Stomach (tissue), 4 donors: ENCODE measurements at regions not wholly inside any gene's neighbourhood (a gene's known extent, or its start where the extent isn't known, plus 50 kb on each side); places are given as distances from the start of the nearest gene placed in this dataset.
"Not testable (repeated sequence)": the region's sequence is repeated elsewhere in the genome, so short reads cannot be mapped to it uniquely, and the experiment has no call there.

Experiments used
- CTCF ChIP-seq, 7 experiments: fragments of 450-650 bp in 4 of 7; fragments of 200-600 bp in 3 of 7; sonication (generic) in 3 of 7; IDR thresholded peaks; one replicate each; pipeline ENCODE4 v1.5.1; 2016 to 2019; ENCODE audit warnings: antibody characterized with exemption in 7 of 7, control low read depth in 2 of 7, mild to moderate bottlenecking in 1 of 7
- POLR2A ChIP-seq, 4 donors: fragments of 450-650 bp; IDR thresholded peaks; one replicate each; pipeline ENCODE4 v1.6.1; 2016; ENCODE audit warnings: antibody characterized with exemption in 4 of 4, control low read depth in 2 of 4, mild to moderate bottlenecking in 1 of 4, moderate library complexity in 1 of 4
- POLR2AphosphoS5 ChIP-seq, 3 donors: sonication (generic); formaldehyde crosslinking; IDR thresholded peaks; one replicate each; pipeline ENCODE4 v1.6.1; 2016; ENCODE audit warnings: antibody characterized with exemption in 3 of 3

GRCh38 chr10:130718744-130719447, 582.7 kb downstream of the GLRX3 start:
- not testable (repeated sequence) for TF ChIP-seq CTCF, POLR2AphosphoS5, POLR2A (IDR thresholded peaks at IDR 0.05)
